Common myeloid progenitor, CD34-positive (primary cell): ENCODE measurements at regions not wholly inside any gene's neighbourhood (a gene's known extent, or its start where the extent isn't known, plus 50 kb on each side); places are given as distances from the start of the nearest gene placed in this dataset.

Experiments
- CTCF ChIA-PET: fragments of 350-600 bp; sonication (Branson Sonifier 250); formaldehyde crosslinking; loops from one replicate; lab custom pipeline; 2021; ENCODE audit warnings: antibody characterized with exemption; lab: Charles Lee
- POLR2A ChIA-PET: fragments of 350-600 bp; sonication (Branson Sonifier 250); formaldehyde crosslinking; loops from one replicate; lab custom pipeline; 2021; ENCODE audit warnings: antibody characterized with exemption; lab: Charles Lee
- DNase-seq, 3 donors: peaks; one replicate each; pipeline versions ENCODE4 v3.0.0 to v3.0.0-alpha.2; 2013
- H3K27ac ChIP-seq, 2 experiments: 1 replicate in 1 of 2; 2 replicates in 1 of 2; pipeline ENCODE4 v1.7.0; 2013; ENCODE audit warnings: inconsistent platforms in 2 of 2, low read length in 2 of 2, mild to moderate bottlenecking in 2 of 2, low read depth in 1 of 2, moderate library complexity in 1 of 2; ENCODE audit not compliant: severe bottlenecking in 2 of 2, insufficient read depth in 1 of 2, poor library complexity in 1 of 2
- H3K27me3 ChIP-seq, 5 experiments: replicated peaks in 2 of 5; 1 replicate in 3 of 5; 2 replicates in 2 of 5; pipeline versions ENCODE4 v1.6.1 to v1.7.0; 2013; ENCODE audit warnings: low read length in 4 of 5, mild to moderate bottlenecking in 2 of 5, moderate library complexity in 2 of 5, inconsistent platforms in 1 of 5; ENCODE audit not compliant: insufficient read depth in 5 of 5, control insufficient read depth in 4 of 5
- H3K36me3 ChIP-seq, 4 experiments: 1 replicate in 2 of 4; 2 replicates in 2 of 4; pipeline versions ENCODE4 v1.6.1 to v1.7.0; 2013; ENCODE audit warnings: low read length in 3 of 4, control low read depth in 1 of 4, mild to moderate bottlenecking in 1 of 4; ENCODE audit not compliant: control insufficient read depth in 4 of 4, insufficient read depth in 4 of 4
- H3K4me1 ChIP-seq, 4 experiments: 1 replicate in 3 of 4; 2 replicates in 1 of 4; pipeline versions ENCODE4 v1.6.1 to v1.7.1; 2013; ENCODE audit warnings: low read length in 3 of 4, mild to moderate bottlenecking in 3 of 4, control low read depth in 1 of 4, inconsistent platforms in 1 of 4, moderate library complexity in 1 of 4; ENCODE audit not compliant: control insufficient read depth in 4 of 4, insufficient read depth in 4 of 4; ENCODE audit errors: control extremely low read depth in 1 of 4
- H3K4me3 ChIP-seq, 7 experiments: 1 replicate in 4 of 7; 2 replicates in 3 of 7; pipeline versions ENCODE4 v1.5.1 to v1.7.0; 2013; ENCODE audit warnings: mild to moderate bottlenecking in 7 of 7, low read length in 6 of 7, moderate library complexity in 6 of 7, inconsistent platforms in 2 of 7, low read depth in 2 of 7, control low read depth in 1 of 7; ENCODE audit not compliant: insufficient read depth in 4 of 7, control insufficient read depth in 1 of 7; ENCODE audit errors: extremely low read depth in 1 of 7
- H3K9me3 ChIP-seq, 5 experiments: 1 replicate in 4 of 5; 2 replicates in 1 of 5; pipeline versions ENCODE4 v1.6.1 to v1.7.1; 2013; ENCODE audit warnings: low read length in 4 of 5, mild to moderate bottlenecking in 2 of 5, inconsistent platforms in 1 of 5, low read depth in 1 of 5, moderate library complexity in 1 of 5; ENCODE audit not compliant: control insufficient read depth in 4 of 5, insufficient read depth in 2 of 5; ENCODE audit errors: control extremely low read depth in 1 of 5
- WGBS: methylation state at CpG from one replicate; pipeline ENCODE4 v1.1.5; 2013; ENCODE audit not compliant: insufficient coverage; 5-methylcytosine and 5-hydroxymethylcytosine counted together

DNA sequence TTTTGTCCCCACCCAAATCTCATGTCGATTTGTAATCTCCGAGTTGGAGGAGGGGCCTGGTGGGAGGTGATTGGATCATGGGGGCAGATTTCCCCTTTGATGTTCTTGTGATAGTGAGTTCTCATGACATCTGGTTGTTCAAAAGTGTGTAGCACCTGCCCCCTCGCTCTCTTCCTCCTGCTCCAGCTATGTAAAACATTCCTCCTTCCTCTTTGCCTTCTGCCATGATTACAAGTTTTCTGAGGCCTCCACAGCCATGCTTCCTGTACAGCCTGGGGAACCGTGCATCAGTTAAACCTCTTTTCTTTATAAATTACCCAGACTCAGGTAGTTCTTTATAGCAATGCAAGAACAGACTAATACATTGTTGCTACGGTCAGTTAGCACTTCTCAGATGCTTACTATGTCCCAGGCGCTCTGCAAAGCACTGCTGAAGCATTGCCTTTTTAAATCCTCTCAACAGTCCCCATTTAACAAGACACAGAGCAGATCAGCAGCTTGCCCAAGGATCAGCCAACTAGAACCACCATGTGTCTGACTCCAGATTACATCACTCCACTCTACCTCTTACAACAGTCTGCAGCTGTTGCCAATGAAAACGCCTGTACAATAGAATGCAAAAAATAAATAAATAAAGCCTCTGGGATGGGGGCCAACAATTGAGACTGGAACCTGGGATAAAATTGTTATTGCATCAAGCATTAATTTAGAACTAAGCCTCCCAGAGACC is 52.4 kb upstream of the USP1 start:
- no peaks in the 10 kb centered on the region for H3K27me3 ChIP-seq
- ChIA-PET CTCF (interaction anchor here (0.6 kb wide), 1 partner anchor 542 kb away, joined by 3 read pairs; no protein-coding TSS in a partner anchor), POLR2A (no interaction called here)
- DNase-seq, result no peak
- H3K4me1 ChIP-seq, result no peaks in the 10 kb centered on the region
- H3K27ac ChIP-seq, result no peak overlapping the region
- H3K4me3 ChIP-seq, result no peak overlapping the region
- no peaks in the 10 kb centered on the region for H3K36me3 ChIP-seq
- no peaks in the 10 kb centered on the region for H3K9me3 ChIP-seq
- WGBS, result 94% methylated on average over 4 of the region's 7 CpGs

DNA sequence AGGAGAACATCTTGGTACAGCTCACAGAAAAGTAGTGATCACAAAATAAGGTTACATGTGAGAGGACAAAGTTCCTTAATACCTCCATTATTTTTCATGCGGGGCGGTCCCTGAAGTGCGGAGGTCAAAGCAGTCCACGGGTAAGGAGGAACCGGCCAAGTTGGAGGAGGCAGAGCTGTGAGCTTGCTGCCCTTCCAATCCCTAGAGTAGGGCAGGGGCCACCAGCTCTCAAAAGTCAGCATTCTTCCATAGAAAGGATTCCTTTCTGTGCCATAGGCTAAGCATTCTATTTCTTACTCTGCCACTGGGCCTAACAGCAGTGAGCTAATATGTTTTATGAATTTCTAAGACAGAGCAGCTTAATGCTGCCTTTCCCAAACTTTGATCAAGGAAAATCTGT is 50.9 kb upstream of the USP1 start:
- Histone ChIP-seq H3K9me3 (no peaks in the 10 kb centered on the region), H3K27ac (no peak overlapping the region), H3K36me3 (no peaks in the 10 kb centered on the region), H3K4me3 (no peak overlapping the region), H3K4me1 (no peaks in the 10 kb centered on the region), H3K27me3 (no peaks in the 10 kb centered on the region)
- ChIA-PET POLR2A (no interaction called here), CTCF (no interaction called here)
- DNase-seq, result no peak
- WGBS, result 100% methylated on average over 3 of the region's 5 CpGs

DNA sequence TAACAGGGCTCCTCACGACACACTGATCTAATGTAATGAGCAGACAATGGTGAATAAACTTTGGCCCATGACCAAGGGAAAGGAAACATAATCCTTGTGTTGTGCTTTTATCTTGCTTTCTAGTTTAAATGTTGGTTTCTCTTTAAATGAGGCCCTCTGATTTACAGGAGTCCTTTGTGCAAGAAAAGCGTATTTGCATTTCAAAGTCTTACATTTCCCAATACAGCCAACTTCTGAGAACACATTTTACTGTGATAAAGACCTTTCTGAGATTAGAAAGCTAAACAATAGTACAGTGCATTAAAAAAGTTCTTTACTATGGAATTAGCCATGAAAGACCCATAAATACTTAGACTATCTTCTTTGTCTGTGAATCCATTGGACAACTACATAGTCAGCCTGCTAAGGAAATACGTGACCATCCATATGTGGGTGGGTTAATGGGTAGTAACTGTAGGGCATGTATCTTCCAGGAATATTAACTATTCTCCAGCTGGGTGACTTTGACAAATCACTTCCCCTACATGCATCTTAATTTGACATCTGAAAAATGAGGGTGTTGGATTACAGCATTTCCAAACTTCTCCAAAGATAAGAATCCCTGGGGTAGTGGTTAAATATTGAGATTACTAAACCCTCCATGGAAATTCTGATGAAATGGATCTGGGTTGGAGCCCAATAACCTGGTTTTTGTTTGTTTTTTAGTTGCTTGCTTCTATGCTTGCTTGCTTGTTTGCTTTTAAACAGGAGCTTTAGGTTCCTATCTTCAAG is 50.3 kb upstream of the USP1 start:
- POLR2A ChIA-PET, result no interaction called here
- Histone ChIP-seq H3K36me3 (no peaks in the 10 kb centered on the region), H3K27ac (no peak overlapping the region), H3K4me3 (no peak overlapping the region), H3K4me1 (no peaks in the 10 kb centered on the region), H3K9me3 (no peaks in the 10 kb centered on the region), H3K27me3 (no peaks in the 10 kb centered on the region)
- CTCF ChIA-PET, result no interaction called here
- DNase-seq, result no peak
- WGBS, result no CpG with 5 or more reads among the region's 3 CpGs
